ENCODE measurements at regions not wholly inside any gene's neighbourhood (a gene's known extent, or its start where the extent isn't known, plus 50 kb on each side); places are given as distances from the start of the nearest gene placed in this dataset.

- TF ChIP-seq USF1 (CRISPR knock-in tag; IDR thresholded peaks at IDR 0.05) (no peak), GRHL2 (CRISPR knock-in tag; IDR thresholded peaks at IDR 0.05; ENCODE audit: insufficient replicate concordance, severe bottlenecking) (no peak), SOX15 (CRISPR knock-in tag; IDR thresholded peaks at IDR 0.05) (no peak)
Observed at GRCh38 chr16:66304151-66304550, 62.3 kb upstream of the CDH5 start (continued).

GRCh38 chr16:66300501-66300900 is 66.0 kb upstream of the CDH5 start:
- no peaks in the 10 kb centered on the region for H3K36me3 Mint-ChIP-seq
- H3K4me1 Mint-ChIP-seq: no peaks in the 10 kb centered on the region
- DNase-seq (ENCODE audit: low spot score) (no peak), ATAC-seq (no peak)
- peaks cover 5% of the 10 kb centered on the region; the same call in 1 of the 2 replicates for H3K27me3 Mint-ChIP-seq (ENCODE audit: low read depth)
- H3K9me3 Mint-ChIP-seq: peaks cover 12% of the 10 kb centered on the region
- CTCF ChIA-PET: no interaction called here
- no peak for TF ChIP-seq ZNF671 (CRISPR knock-in tag; IDR thresholded peaks at IDR 0.05)
- H3K4me3 Mint-ChIP-seq: no peak overlapping the region
- POLR2A ChIA-PET: no interaction called here
- H3K27ac Mint-ChIP-seq: no peak overlapping the region

- Mint-ChIP-seq H3K9me3 (peaks cover 12% of the 10 kb centered on the region), H3K4me1 (no peaks in the 10 kb centered on the region), H3K27ac (no peak overlapping the region), H3K36me3 (no peaks in the 10 kb centered on the region), H3K27me3 (ENCODE audit: low read depth) (peaks cover 5% of the 10 kb centered on the region; the same call in 1 of the 2 replicates), H3K4me3 (no peak overlapping the region)
- ATAC-seq (no peak), DNase-seq (ENCODE audit: low spot score) (no peak)
- ChIA-PET POLR2A (no interaction called here), CTCF (no interaction called here)
- no peak for TF ChIP-seq CBFB (CRISPR knock-in tag; IDR thresholded peaks at IDR 0.05; ENCODE audit: low read depth)
- TF ChIP-seq PRDM15 (CRISPR knock-in tag; IDR thresholded peaks at IDR 0.05): no peak
- no peak for TF ChIP-seq TP53 (CRISPR knock-in tag; IDR thresholded peaks at IDR 0.05)
- no peak for TF ChIP-seq ZNF425 (CRISPR knock-in tag; conservative IDR thresholded peaks at IDR 0.05)
- TF ChIP-seq TEAD1 (CRISPR knock-in tag; IDR thresholded peaks at IDR 0.05): no peak
- TF ChIP-seq CTCF (IDR thresholded peaks at IDR 0.05): no peak
- TF ChIP-seq E2F1 (CRISPR knock-in tag; IDR thresholded peaks at IDR 0.05): no peak
- TF ChIP-seq ATF3 (CRISPR knock-in tag; conservative IDR thresholded peaks at IDR 0.05): no peak
- TF ChIP-seq ZBTB21 (CRISPR knock-in tag; IDR thresholded peaks at IDR 0.05; ENCODE audit: borderline replicate concordance): no peak
- no peak for TF ChIP-seq ZNF512 (CRISPR knock-in tag; IDR thresholded peaks at IDR 0.05; ENCODE audit: borderline replicate concordance)
- no peak for TF ChIP-seq ZNF396 (CRISPR knock-in tag; IDR thresholded peaks at IDR 0.05; ENCODE audit: borderline replicate concordance)
- TF ChIP-seq TCF7 (CRISPR knock-in tag; IDR thresholded peaks at IDR 0.05; ENCODE audit: low read depth): no peak
- no peak for TF ChIP-seq RORB (CRISPR knock-in tag; IDR thresholded peaks at IDR 0.05)
- TF ChIP-seq ZSCAN18 (CRISPR knock-in tag; IDR thresholded peaks at IDR 0.05): no peak
- TF ChIP-seq NR2C2 (CRISPR knock-in tag; IDR thresholded peaks at IDR 0.05): no peak
Observed at GRCh38 chr16:66300037-66300436, 66.5 kb upstream of the CDH5 start.

Data from WTC11 (cell line).